22Rv1 (cell line): ENCODE measurements at regions not wholly inside any gene's neighbourhood (a gene's known extent, or its start where the extent isn't known, plus 50 kb on each side); places are given as distances from the start of the nearest gene placed in this dataset.

Experiments
- CTCF ChIP-seq: fragments of 450-650 bp; IDR thresholded peaks from 2 replicates; pipeline ENCODE4 v1.5.1; 2017; ENCODE audit warnings: mild to moderate bottlenecking
- ZFX ChIP-seq: fragments of 450-650 bp; IDR thresholded peaks from 2 replicates; pipeline ENCODE4 v1.6.1; 2017; ENCODE audit warnings: antibody characterized with exemption, borderline replicate concordance

DNA sequence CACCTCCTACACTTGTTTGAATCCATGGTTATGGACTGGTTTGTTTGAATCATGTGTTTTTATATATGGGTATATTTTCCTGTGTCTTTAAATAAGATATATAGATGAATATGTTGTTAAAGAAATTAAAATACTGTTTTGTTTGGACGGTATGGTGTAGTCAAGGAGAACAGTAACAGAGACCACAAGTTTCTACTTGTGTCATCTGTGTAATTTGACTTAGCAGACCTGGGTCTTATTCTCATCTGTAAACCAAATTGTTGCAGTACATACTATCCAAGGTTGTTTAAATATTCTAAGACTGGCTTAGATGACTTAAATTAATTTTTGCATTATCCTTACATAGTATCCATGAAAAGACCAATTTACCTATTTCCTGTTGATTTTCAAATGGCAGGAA, 361.1 kb upstream of the SLITRK1 start:
- TF ChIP-seq CTCF (no peak), ZFX (no peak)
